Common myeloid progenitor, CD34-positive (primary cell): ENCODE measurements at regions not wholly inside any gene's neighbourhood (a gene's known extent, or its start where the extent isn't known, plus 50 kb on each side); places are given as distances from the start of the nearest gene placed in this dataset.
A peak's percentile ranks its signal among the peaks of the same experiment; 100 is the strongest.

Source experiments
- CTCF ChIA-PET: fragments of 350-600 bp; sonication (Branson Sonifier 250); formaldehyde crosslinking; loops from one replicate; lab custom pipeline; 2021; ENCODE audit warnings: antibody characterized with exemption; lab: Charles Lee
- POLR2A ChIA-PET: fragments of 350-600 bp; sonication (Branson Sonifier 250); formaldehyde crosslinking; loops from one replicate; lab custom pipeline; 2021; ENCODE audit warnings: antibody characterized with exemption; lab: Charles Lee
- DNase-seq, 3 donors: peaks; one replicate each; pipeline versions ENCODE4 v3.0.0 to v3.0.0-alpha.2; 2013
- H3K27ac ChIP-seq, 2 experiments: 1 replicate in 1 of 2; 2 replicates in 1 of 2; pipeline ENCODE4 v1.7.0; 2013; ENCODE audit warnings: inconsistent platforms in 2 of 2, low read length in 2 of 2, mild to moderate bottlenecking in 2 of 2, low read depth in 1 of 2, moderate library complexity in 1 of 2; ENCODE audit not compliant: severe bottlenecking in 2 of 2, insufficient read depth in 1 of 2, poor library complexity in 1 of 2
- H3K27me3 ChIP-seq, 5 experiments: replicated peaks in 2 of 5; 1 replicate in 3 of 5; 2 replicates in 2 of 5; pipeline versions ENCODE4 v1.6.1 to v1.7.0; 2013; ENCODE audit warnings: low read length in 4 of 5, mild to moderate bottlenecking in 2 of 5, moderate library complexity in 2 of 5, inconsistent platforms in 1 of 5; ENCODE audit not compliant: insufficient read depth in 5 of 5, control insufficient read depth in 4 of 5
- H3K36me3 ChIP-seq, 4 experiments: 1 replicate in 2 of 4; 2 replicates in 2 of 4; pipeline versions ENCODE4 v1.6.1 to v1.7.0; 2013; ENCODE audit warnings: low read length in 3 of 4, control low read depth in 1 of 4, mild to moderate bottlenecking in 1 of 4; ENCODE audit not compliant: control insufficient read depth in 4 of 4, insufficient read depth in 4 of 4
- H3K4me1 ChIP-seq, 4 experiments: 1 replicate in 3 of 4; 2 replicates in 1 of 4; pipeline versions ENCODE4 v1.6.1 to v1.7.1; 2013; ENCODE audit warnings: low read length in 3 of 4, mild to moderate bottlenecking in 3 of 4, control low read depth in 1 of 4, inconsistent platforms in 1 of 4, moderate library complexity in 1 of 4; ENCODE audit not compliant: control insufficient read depth in 4 of 4, insufficient read depth in 4 of 4; ENCODE audit errors: control extremely low read depth in 1 of 4
- H3K4me3 ChIP-seq, 7 experiments: 1 replicate in 4 of 7; 2 replicates in 3 of 7; pipeline versions ENCODE4 v1.5.1 to v1.7.0; 2013; ENCODE audit warnings: mild to moderate bottlenecking in 7 of 7, low read length in 6 of 7, moderate library complexity in 6 of 7, inconsistent platforms in 2 of 7, low read depth in 2 of 7, control low read depth in 1 of 7; ENCODE audit not compliant: insufficient read depth in 4 of 7, control insufficient read depth in 1 of 7; ENCODE audit errors: extremely low read depth in 1 of 7
- H3K9me3 ChIP-seq, 5 experiments: 1 replicate in 4 of 5; 2 replicates in 1 of 5; pipeline versions ENCODE4 v1.6.1 to v1.7.1; 2013; ENCODE audit warnings: low read length in 4 of 5, mild to moderate bottlenecking in 2 of 5, inconsistent platforms in 1 of 5, low read depth in 1 of 5, moderate library complexity in 1 of 5; ENCODE audit not compliant: control insufficient read depth in 4 of 5, insufficient read depth in 2 of 5; ENCODE audit errors: control extremely low read depth in 1 of 5
- WGBS: methylation state at CpG from one replicate; pipeline ENCODE4 v1.1.5; 2013; ENCODE audit not compliant: insufficient coverage; 5-methylcytosine and 5-hydroxymethylcytosine counted together

- CTCF ChIA-PET = no interaction called here
- Histone ChIP-seq H3K27ac (no peak overlapping the region), H3K36me3 (no peaks in the 10 kb centered on the region), H3K27me3 (peaks cover 3 to 59% (median 25%) of the 10 kb centered on the region in 5 experiments), H3K9me3 (peaks cover 0 to 9% (median 2%) of the 10 kb centered on the region in 5 experiments), H3K4me1 (peaks cover 0 to 21% (median 6%) of the 10 kb centered on the region in 4 experiments), H3K4me3 (no peak overlapping the region)
- 20% methylated on average over 1 of the region's 17 CpGs for WGBS
- DNase-seq = no peak
- POLR2A ChIA-PET = no interaction called here
Measured at GRCh38 chrX:137430301-137430700, 135.6 kb upstream of the ZIC3 start.

GRCh38 chrX:137428766-137429591 lies 136.9 kb upstream of the ZIC3 start:
- Histone ChIP-seq H3K9me3 (peaks cover 0 to 9% (median 2%) of the 10 kb centered on the region in 5 experiments), H3K4me3 (peak overlapping the region in 3 of 7 experiments; percentile 58 to 75 (median 69)), H3K4me1 (peaks cover 0 to 21% (median 6%) of the 10 kb centered on the region in 4 experiments), H3K27ac (no peak overlapping the region), H3K27me3 (peaks cover 5 to 71% (median 30%) of the 10 kb centered on the region in 5 experiments), H3K36me3 (no peaks in the 10 kb centered on the region)
- 22% methylated on average over 40 of the region's 44 CpGs for WGBS
- peak in 1 of 3 donors; percentile 11 for DNase-seq
- POLR2A ChIA-PET = no interaction called here
- CTCF ChIA-PET = no interaction called here

- ChIA-PET CTCF (no interaction called here), POLR2A (no interaction called here)
- no peak for DNase-seq
- H3K4me1 ChIP-seq = peaks cover 0 to 19% (median 6%) of the 10 kb centered on the region in 4 experiments
- peaks cover 0 to 9% (median 2%) of the 10 kb centered on the region in 5 experiments for H3K9me3 ChIP-seq
- H3K36me3 ChIP-seq = no peaks in the 10 kb centered on the region
- peaks cover 7 to 77% (median 30%) of the 10 kb centered on the region in 5 experiments for H3K27me3 ChIP-seq
- peak overlapping the region in 5 of 7 experiments; percentile 46 to 75 (median 58) for H3K4me3 ChIP-seq
- H3K27ac ChIP-seq = no peak overlapping the region
- WGBS = 32% methylated on average over 24 of the region's 30 CpGs
Measured at GRCh38 chrX:137428221-137428661, 137.7 kb upstream of the ZIC3 start.

GRCh38 chrX:137427816-137428215 lies 138.1 kb upstream of the ZIC3 start:
- H3K27ac ChIP-seq = no peak overlapping the region
- peak in 2 of 3 donors; percentile 34 to 35 for DNase-seq
- ChIA-PET CTCF (no interaction called here), POLR2A (no interaction called here)
- H3K27me3 ChIP-seq = peaks cover 9 to 81% (median 30%) of the 10 kb centered on the region in 5 experiments
- WGBS = 39% methylated on average over 9 of the region's 18 CpGs
- H3K4me3 ChIP-seq = peak overlapping the region; percentile 1 to 75 (median 52)
- H3K36me3 ChIP-seq = no peaks in the 10 kb centered on the region
- peaks cover 0 to 9% (median 2%) of the 10 kb centered on the region in 5 experiments for H3K9me3 ChIP-seq
- peaks cover 0 to 17% (median 6%) of the 10 kb centered on the region in 4 experiments for H3K4me1 ChIP-seq

- Histone ChIP-seq H3K36me3 (no peaks in the 10 kb centered on the region), H3K27me3 (peaks cover 9 to 85% (median 30%) of the 10 kb centered on the region in 5 experiments), H3K9me3 (peaks cover 0 to 9% (median 2%) of the 10 kb centered on the region in 5 experiments), H3K27ac (no peak overlapping the region), H3K4me1 (peaks cover 0 to 17% (median 6%) of the 10 kb centered on the region in 4 experiments), H3K4me3 (peak overlapping the region; percentile 1 to 75 (median 52))
- DNase-seq = no peak
- WGBS = 41% methylated on average over 17 of the region's 20 CpGs
- ChIA-PET POLR2A (no interaction called here), CTCF (no interaction called here)
Measured at GRCh38 chrX:137427426-137427778, 138.5 kb upstream of the ZIC3 start.

- WGBS = 40% methylated on average over 34 of the region's 37 CpGs
- Histone ChIP-seq H3K4me1 (peaks cover 0 to 17% (median 6%) of the 10 kb centered on the region in 4 experiments), H3K27me3 (peaks cover 9 to 87% (median 30%) of the 10 kb centered on the region in 5 experiments), H3K4me3 (peak overlapping the region in 2 of 7 experiments; percentile 58 to 69), H3K9me3 (peaks cover 0 to 9% (median 2%) of the 10 kb centered on the region in 5 experiments), H3K36me3 (no peaks in the 10 kb centered on the region), H3K27ac (no peak overlapping the region)
- CTCF ChIA-PET = no interaction called here
- POLR2A ChIA-PET = no interaction called here
- DNase-seq = peak in 1 of 3 donors; percentile 18
Measured at GRCh38 chrX:137426695-137427425, 139.1 kb upstream of the ZIC3 start.
